Naive thymus-derived CD4-positive, alpha-beta T cell (primary cell): ENCODE measurements at regions not wholly inside any gene's neighbourhood (a gene's known extent, or its start where the extent isn't known, plus 50 kb on each side); places are given as distances from the start of the nearest gene placed in this dataset.

Experiments
- ATAC-seq: fragments of 150-1000 bp; cut with Tn5 transposase; 2 replicates; pipeline ENCODE4 v1.10.0; 2021; ENCODE audit warnings: mild to moderate bottlenecking, moderate library complexity
- CTCF ChIA-PET: fragments of 350-600 bp; sonication (Branson Sonifier 250); formaldehyde crosslinking; loops from one replicate; lab custom pipeline; 2021; ENCODE audit warnings: antibody characterized with exemption; lab: Charles Lee
- POLR2A ChIA-PET: fragments of 350-600 bp; sonication (Branson Sonifier 250); formaldehyde crosslinking; loops from one replicate; lab custom pipeline; 2021; ENCODE audit warnings: antibody characterized with exemption, inconsistent platforms; lab: Charles Lee
- DNase-seq, 9 donors: peaks; one replicate each; pipeline versions ENCODE4 v3.0.0 to v3.0.0-alpha.2; 2020 to 2022; ENCODE audit warnings: mixed read lengths in 1 of 9
- H3K27ac ChIP-seq: one replicate; pipeline ENCODE4 v1.7.0; 2013; ENCODE audit warnings: mild to moderate bottlenecking, low read depth, low read length, moderate library complexity
- H3K27me3 ChIP-seq, 2 donors: one replicate each; pipeline ENCODE4 v1.7.0; 2013; ENCODE audit warnings: low read length in 2 of 2, mild to moderate bottlenecking in 2 of 2, moderate library complexity in 2 of 2; ENCODE audit not compliant: control insufficient read depth in 2 of 2, insufficient read depth in 2 of 2
- H3K36me3 ChIP-seq, 3 experiments: 1 replicate in 2 of 3; 2 replicates in 1 of 3; pipeline ENCODE4 v1.7.0; 2013; ENCODE audit warnings: low read length in 3 of 3, mild to moderate bottlenecking in 3 of 3, moderate library complexity in 1 of 3; ENCODE audit not compliant: insufficient read depth in 3 of 3, control insufficient read depth in 2 of 3
- H3K4me1 ChIP-seq, 2 donors: one replicate each; pipeline ENCODE4 v1.7.0; 2013; ENCODE audit warnings: low read length in 2 of 2, mild to moderate bottlenecking in 2 of 2, moderate library complexity in 1 of 2; ENCODE audit not compliant: control insufficient read depth in 2 of 2, insufficient read depth in 2 of 2
- H3K4me3 ChIP-seq: 2 replicates; pipeline ENCODE4 v1.7.0; 2013; ENCODE audit warnings: mild to moderate bottlenecking, low read length
- H3K9me3 ChIP-seq, 3 experiments: 1 replicate in 2 of 3; 2 replicates in 1 of 3; pipeline ENCODE4 v1.7.0; 2013; ENCODE audit warnings: low read length in 3 of 3; ENCODE audit not compliant: control insufficient read depth in 2 of 3
- H3K27ac Mint-ChIP-seq, 9 donors: one replicate each; pipeline ENCODE4 v1.8.0; 2020 to 2022; ENCODE audit warnings: mixed read lengths in 9 of 9, mild to moderate bottlenecking in 8 of 9, moderate library complexity in 5 of 9, inconsistent platforms in 2 of 9
- H3K27me3 Mint-ChIP-seq, 5 donors: one replicate each; pipeline ENCODE4 v1.8.0; 2021 to 2022; ENCODE audit warnings: mixed read lengths in 5 of 5, mild to moderate bottlenecking in 1 of 5
- H3K36me3 Mint-ChIP-seq, 5 donors: one replicate each; pipeline ENCODE4 v1.8.0; 2020 to 2022; ENCODE audit warnings: mixed read lengths in 5 of 5, mild to moderate bottlenecking in 3 of 5, inconsistent platforms in 1 of 5
- H3K4me1 Mint-ChIP-seq, 7 donors: one replicate each; pipeline ENCODE4 v1.8.0; 2020 to 2022; ENCODE audit warnings: mixed read lengths in 7 of 7, mild to moderate bottlenecking in 3 of 7, inconsistent platforms in 1 of 7
- H3K4me3 Mint-ChIP-seq, 10 donors: one replicate each; pipeline ENCODE4 v1.8.0; 2020 to 2022; ENCODE audit warnings: mild to moderate bottlenecking in 10 of 10, mixed read lengths in 10 of 10, moderate library complexity in 6 of 10, inconsistent platforms in 2 of 10
- H3K9me3 Mint-ChIP-seq, 11 donors: one replicate each; pipeline ENCODE4 v1.8.0; 2020 to 2022; ENCODE audit warnings: mixed read lengths in 11 of 11, mild to moderate bottlenecking in 4 of 11, inconsistent platforms in 1 of 11, moderate library complexity in 1 of 11
- intact Hi-C, 2 donors: fragments of 100-400 bp; cut with micrococcal nuclease; formaldehyde crosslinking; loops; one replicate each; pipeline ENCODE4 v1.15.1; 2023

DNA sequence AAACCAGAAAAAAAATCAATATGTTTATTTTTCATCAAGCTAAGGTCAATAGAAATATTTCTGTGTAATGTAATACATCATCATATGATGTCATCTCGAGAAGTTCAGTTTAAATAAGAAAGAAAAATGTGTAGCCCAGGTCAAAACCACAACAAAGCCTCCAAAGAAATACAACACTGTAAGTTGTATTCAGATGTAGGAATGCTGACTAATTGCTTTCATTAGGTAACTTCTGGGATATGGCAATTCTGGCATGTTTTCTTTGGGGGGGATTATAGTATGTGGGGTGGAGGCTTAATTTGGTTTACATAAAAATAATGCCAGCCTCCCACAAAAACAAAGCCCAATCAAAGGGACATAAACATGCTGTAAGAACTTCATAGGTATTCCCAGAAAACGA, 881.8 kb upstream of the CITED2 start:
- H3K4me3 Mint-ChIP-seq: no peak overlapping the region
- H3K9me3 Mint-ChIP-seq: no peaks in the 10 kb centered on the region
- intact Hi-C loops: no loop called here
- DNase-seq (no peak), ATAC-seq (no peak)
- Histone ChIP-seq H3K36me3 (no peaks in the 10 kb centered on the region), H3K4me3 (no peak overlapping the region), H3K27ac (no peak overlapping the region), H3K9me3 (no peaks in the 10 kb centered on the region), H3K4me1 (no peaks in the 10 kb centered on the region), H3K27me3 (no peaks in the 10 kb centered on the region)
- no peaks in the 10 kb centered on the region for H3K36me3 Mint-ChIP-seq
- H3K27me3 Mint-ChIP-seq: peaks cover 0 to 14% (median 9%) of the 10 kb centered on the region in 5 donors
- H3K4me1 Mint-ChIP-seq: no peaks in the 10 kb centered on the region
- ChIA-PET POLR2A (no interaction called here), CTCF (no interaction called here)
- H3K27ac Mint-ChIP-seq: no peak overlapping the region

DNA sequence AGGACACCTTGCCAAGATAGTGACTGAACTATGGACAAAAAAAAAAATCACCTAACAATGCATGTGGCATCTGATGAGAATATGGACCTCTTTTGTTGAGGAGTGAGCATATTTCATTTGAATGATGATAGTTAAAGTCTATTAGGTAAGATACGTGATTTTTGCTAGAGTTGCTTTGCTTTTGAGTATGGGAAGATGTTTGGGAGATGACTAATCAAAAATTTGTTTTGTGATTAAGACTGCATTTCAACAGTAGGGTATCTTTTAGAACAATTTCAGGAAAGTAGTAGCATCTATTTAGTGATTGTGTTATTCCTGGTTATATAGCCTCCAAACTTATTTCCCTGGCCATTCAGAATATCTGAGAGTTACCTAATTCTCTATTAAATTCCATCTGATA, 878.6 kb upstream of the CITED2 start:
- Mint-ChIP-seq H3K4me1 (no peaks in the 10 kb centered on the region), H3K4me3 (no peak overlapping the region), H3K27ac (no peak overlapping the region), H3K9me3 (peaks cover 0 to 4% (median 0%) of the 10 kb centered on the region in 11 donors), H3K36me3 (no peaks in the 10 kb centered on the region), H3K27me3 (peaks cover 0 to 20% (median 11%) of the 10 kb centered on the region in 5 donors)
- Histone ChIP-seq H3K4me3 (no peak overlapping the region), H3K27ac (no peak overlapping the region), H3K36me3 (no peaks in the 10 kb centered on the region), H3K9me3 (no peaks in the 10 kb centered on the region), H3K27me3 (no peaks in the 10 kb centered on the region), H3K4me1 (no peaks in the 10 kb centered on the region)
- intact Hi-C loops: no loop called here
- CTCF ChIA-PET: no interaction called here
- ATAC-seq (no peak), DNase-seq (no peak)
- POLR2A ChIA-PET: no interaction called here

- Mint-ChIP-seq H3K36me3 (no peaks in the 10 kb centered on the region), H3K4me1 (no peaks in the 10 kb centered on the region), H3K27me3 (peaks cover 0 to 21% (median 15%) of the 10 kb centered on the region in 5 donors), H3K9me3 (peaks cover 0 to 4% (median 0%) of the 10 kb centered on the region in 11 donors), H3K4me3 (no peak overlapping the region), H3K27ac (no peak overlapping the region)
- H3K9me3 ChIP-seq: no peaks in the 10 kb centered on the region
- intact Hi-C loops: no loop called here
- no peak overlapping the region for H3K4me3 ChIP-seq
- no peak overlapping the region for H3K27ac ChIP-seq
- no peaks in the 10 kb centered on the region for H3K36me3 ChIP-seq
- ATAC-seq: no peak
- no peaks in the 10 kb centered on the region for H3K4me1 ChIP-seq
- DNase-seq: no peak
- H3K27me3 ChIP-seq: no peaks in the 10 kb centered on the region
- CTCF ChIA-PET: no interaction called here
- POLR2A ChIA-PET: no interaction called here
Observed at GRCh38 chr6:140252099-140252498, 877.7 kb upstream of the CITED2 start.

GRCh38 chr6:140245296-140246040, 871.0 kb upstream of the CITED2 start:
- H3K27ac Mint-ChIP-seq: no peak overlapping the region
- ChIA-PET POLR2A (no interaction called here), CTCF (no interaction called here)
- Histone ChIP-seq H3K27me3 (no peaks in the 10 kb centered on the region), H3K4me1 (no peaks in the 10 kb centered on the region), H3K9me3 (no peaks in the 10 kb centered on the region), H3K4me3 (no peak overlapping the region), H3K36me3 (no peaks in the 10 kb centered on the region), H3K27ac (no peak overlapping the region)
- no peaks in the 10 kb centered on the region for H3K4me1 Mint-ChIP-seq
- H3K27me3 Mint-ChIP-seq: peaks cover 0 to 12% (median 7%) of the 10 kb centered on the region in 5 donors
- no peaks in the 10 kb centered on the region for H3K36me3 Mint-ChIP-seq
- no peak overlapping the region for H3K4me3 Mint-ChIP-seq
- no peak for DNase-seq
- H3K9me3 Mint-ChIP-seq: peaks cover 0 to 2% (median 0%) of the 10 kb centered on the region in 11 donors
- ATAC-seq: no peak
- intact Hi-C loops: no loop called here

- H3K27ac ChIP-seq: no peak overlapping the region
- Mint-ChIP-seq H3K27me3 (peaks cover 0 to 12% (median 4%) of the 10 kb centered on the region in 5 donors), H3K36me3 (no peaks in the 10 kb centered on the region), H3K9me3 (peaks cover 4 to 20% (median 8%) of the 10 kb centered on the region in 11 donors), H3K4me3 (no peak overlapping the region), H3K4me1 (no peaks in the 10 kb centered on the region), H3K27ac (no peak overlapping the region)
- ChIA-PET POLR2A (no interaction called here), CTCF (no interaction called here)
- no peaks in the 10 kb centered on the region for H3K27me3 ChIP-seq
- no peak for ATAC-seq
- H3K36me3 ChIP-seq: no peaks in the 10 kb centered on the region
- intact Hi-C loops: no loop called here
- H3K4me3 ChIP-seq: no peak overlapping the region
- no peak for DNase-seq
- H3K4me1 ChIP-seq: no peaks in the 10 kb centered on the region
- H3K9me3 ChIP-seq: no peaks in the 10 kb centered on the region
Observed at GRCh38 chr6:140237251-140237650, 862.8 kb upstream of the CITED2 start.

DNA sequence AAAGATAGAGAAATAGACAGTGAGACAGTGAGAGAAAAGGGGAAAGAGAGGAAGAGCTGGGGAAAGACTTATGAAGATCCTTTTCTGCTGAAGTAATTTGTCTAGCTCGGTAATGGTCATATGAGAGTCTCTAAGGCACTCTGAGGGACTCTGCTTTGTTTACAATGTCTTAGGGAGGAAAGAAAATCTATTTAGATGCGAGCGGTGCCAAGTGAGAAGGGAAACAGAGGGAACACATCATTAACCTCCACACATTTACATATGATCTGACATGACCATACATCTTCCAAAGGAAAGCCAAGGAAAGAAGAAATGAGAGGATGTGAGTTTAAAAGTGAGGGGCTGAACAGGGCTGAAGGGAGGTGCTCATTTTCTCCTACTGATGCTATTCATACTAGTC, 862.3 kb upstream of the CITED2 start:
- no peak overlapping the region for H3K27ac ChIP-seq
- Mint-ChIP-seq H3K36me3 (peaks cover 0 to 4% (median 0%) of the 10 kb centered on the region in 5 donors), H3K27ac (no peak overlapping the region), H3K4me3 (no peak overlapping the region), H3K27me3 (peaks cover 0 to 12% (median 4%) of the 10 kb centered on the region in 5 donors), H3K9me3 (peaks cover 4 to 25% (median 11%) of the 10 kb centered on the region in 11 donors), H3K4me1 (no peaks in the 10 kb centered on the region)
- intact Hi-C loops: no loop called here
- H3K4me3 ChIP-seq: no peak overlapping the region
- H3K36me3 ChIP-seq: no peaks in the 10 kb centered on the region
- no peaks in the 10 kb centered on the region for H3K9me3 ChIP-seq
- no peak for ATAC-seq
- CTCF ChIA-PET: no interaction called here
- DNase-seq: no peak
- no peaks in the 10 kb centered on the region for H3K27me3 ChIP-seq
- POLR2A ChIA-PET: no interaction called here
- no peaks in the 10 kb centered on the region for H3K4me1 ChIP-seq

- Histone ChIP-seq H3K27ac (no peak overlapping the region), H3K4me1 (no peaks in the 10 kb centered on the region), H3K4me3 (no peak overlapping the region), H3K27me3 (no peaks in the 10 kb centered on the region), H3K36me3 (no peaks in the 10 kb centered on the region), H3K9me3 (no peaks in the 10 kb centered on the region)
- CTCF ChIA-PET: no interaction called here
- H3K4me1 Mint-ChIP-seq: no peaks in the 10 kb centered on the region
- no peak overlapping the region for H3K4me3 Mint-ChIP-seq
- no peak for ATAC-seq
- peaks cover 0 to 6% (median 0%) of the 10 kb centered on the region in 5 donors for H3K36me3 Mint-ChIP-seq
- no peak for DNase-seq
- POLR2A ChIA-PET: no interaction called here
- intact Hi-C loops: no loop called here
- H3K9me3 Mint-ChIP-seq: peaks cover 6 to 40% (median 14%) of the 10 kb centered on the region in 11 donors
- peaks cover 0 to 25% (median 7%) of the 10 kb centered on the region in 5 donors for H3K27me3 Mint-ChIP-seq
- no peak overlapping the region for H3K27ac Mint-ChIP-seq
Observed at GRCh38 chr6:140230282-140230681, 855.8 kb upstream of the CITED2 start.
